Neural cell (in vitro differentiated cells): ENCODE measurements at regions not wholly inside any gene's neighbourhood (a gene's known extent, or its start where the extent isn't known, plus 50 kb on each side); places are given as distances from the start of the nearest gene placed in this dataset.

ENCODE experiments used
- H2AFZ ChIP-seq: fragments of 200-600, 300-800 bp; sonication (generic), shearing (Covaris generic); 2 replicates; pipeline ENCODE4 v1.6.0; 2014; ENCODE audit warnings: low read depth, mild to moderate bottlenecking, antibody characterized with exemption, low read length, moderate library complexity
- H3F3A ChIP-seq: fragments of 200-600 bp; shearing (Covaris generic); 2 replicates; pipeline ENCODE4 v1.6.1; 2016; ENCODE audit warnings: mild to moderate bottlenecking, moderate library complexity, mixed read lengths, antibody characterized with exemption, low read length; ENCODE audit not compliant: insufficient read depth, poor library complexity, severe bottlenecking
- H3K27ac ChIP-seq: fragments of 200-600, 300-800 bp; sonication (generic), shearing (Covaris generic); 2 replicates; pipeline ENCODE4 v1.5.1; 2014; ENCODE audit warnings: mild to moderate bottlenecking, low read length, moderate library complexity
- H3K27me3 ChIP-seq: fragments of 300-800, 200-600 bp; sonication (generic), shearing (Covaris generic); 2 replicates; pipeline ENCODE4 v1.6.0; 2014; ENCODE audit warnings: mild to moderate bottlenecking, low read depth, low read length, moderate library complexity; ENCODE audit not compliant: insufficient read depth
- H3K36me3 ChIP-seq: fragments of 300-800, 200-600 bp; sonication (generic), shearing (Covaris generic); 2 replicates; pipeline ENCODE4 v1.5.1; 2014; ENCODE audit warnings: mild to moderate bottlenecking, antibody characterized with exemption, low read length, moderate library complexity; ENCODE audit not compliant: insufficient read depth
- H3K4me2 ChIP-seq: fragments of 300-800, 200-600 bp; sonication (generic), shearing (Covaris generic); 2 replicates; pipeline ENCODE4 v1.6.0; 2014; ENCODE audit warnings: mild to moderate bottlenecking, low read length
- H3K4me3 ChIP-seq: fragments of 300-800, 200-600 bp; sonication (generic), shearing (Covaris generic); 2 replicates; pipeline ENCODE4 v1.5.1; 2014; ENCODE audit warnings: mild to moderate bottlenecking, low read length, moderate library complexity
- H3K79me2 ChIP-seq: fragments of 200-600 bp; shearing (Covaris generic); replicated peaks from 2 replicates; pipeline ENCODE4 v1.6.0; 2014; ENCODE audit warnings: mild to moderate bottlenecking, low read length, moderate library complexity; ENCODE audit not compliant: insufficient read depth
- H3K9ac ChIP-seq: fragments of 300-800, 200-600 bp; sonication (generic), shearing (Covaris generic); 2 replicates; pipeline ENCODE4 v1.6.1; 2016; ENCODE audit warnings: mild to moderate bottlenecking, low read length, mixed read lengths
- H3K9me2 ChIP-seq: fragments of 200-600 bp; shearing (Covaris generic); 2 replicates; pipeline ENCODE4 v1.6.1; 2016; ENCODE audit warnings: mild to moderate bottlenecking, low read length, mixed read lengths; ENCODE audit not compliant: insufficient read depth
- H3K9me3 ChIP-seq: fragments of 200-600, 300-800 bp; sonication (generic), shearing (Covaris generic); 2 replicates; pipeline ENCODE4 v1.6.1; 2016; ENCODE audit warnings: mild to moderate bottlenecking, mixed run types, low read length, moderate library complexity, mixed read lengths
- H4K20me1 ChIP-seq: fragments of 200-600 bp; shearing (Covaris generic); 2 replicates; pipeline ENCODE4 v1.6.1; 2016; ENCODE audit warnings: mild to moderate bottlenecking, mixed run types; ENCODE audit not compliant: insufficient read depth
- CTCF ChIP-seq: fragments of 450-650 bp; IDR thresholded peaks from 2 replicates; pipeline ENCODE4 v1.5.1; 2014; ENCODE audit warnings: antibody characterized with exemption, mild to moderate bottlenecking, moderate library complexity; ENCODE audit not compliant: poor library complexity, severe bottlenecking
- EP300 ChIP-seq: fragments of 450-650 bp; conservative IDR thresholded peaks from 2 replicates; pipeline ENCODE4 v1.6.1; 2014; ENCODE audit warnings: antibody characterized with exemption, mild to moderate bottlenecking, moderate library complexity; ENCODE audit not compliant: poor library complexity, severe bottlenecking
- EZH2 ChIP-seq: fragments of 200-600, 300-800 bp; shearing (Covaris generic), sonication (generic); IDR thresholded peaks from 2 replicates; pipeline ENCODE4 v1.6.1; 2014; ENCODE audit warnings: antibody characterized with exemption, low read length, borderline replicate concordance, mild to moderate bottlenecking; ENCODE audit not compliant: insufficient read depth, poor library complexity, severe bottlenecking
- MXI1 ChIP-seq: fragments of 450-650 bp; conservative IDR thresholded peaks from 2 replicates; pipeline ENCODE4 v1.6.1; 2014; ENCODE audit warnings: antibody characterized with exemption, mild to moderate bottlenecking; ENCODE audit not compliant: poor library complexity, severe bottlenecking
- POLR2AphosphoS5 ChIP-seq: IDR thresholded peaks from 2 replicates; pipeline ENCODE4 v1.6.1; 2012
- RAD21 ChIP-seq: fragments of 450-650 bp; conservative IDR thresholded peaks from 2 replicates; pipeline ENCODE4 v1.6.1; 2014; ENCODE audit warnings: antibody characterized with exemption, mild to moderate bottlenecking, moderate library complexity
- REST ChIP-seq: IDR thresholded peaks from 2 replicates; pipeline ENCODE4 v1.6.1; 2012; ENCODE audit warnings: borderline replicate concordance
- SMC3 ChIP-seq: fragments of 450-650 bp; conservative IDR thresholded peaks from 2 replicates; pipeline ENCODE4 v1.6.1; 2014; ENCODE audit warnings: antibody characterized with exemption, mild to moderate bottlenecking, moderate library complexity; ENCODE audit not compliant: poor library complexity
- TAF1 ChIP-seq: IDR thresholded peaks from 2 replicates; pipeline ENCODE4 v1.6.1; 2012; ENCODE audit warnings: low read depth

- no peak overlapping the region for H3K4me2 ChIP-seq
- TF ChIP-seq REST (no peak), RAD21 (no peak), SMC3 (no peak), POLR2AphosphoS5 (no peak), TAF1 (no peak), EZH2 (no peak), CTCF (peak; percentile 42)
- no peak overlapping the region for H2AFZ ChIP-seq
- H4K20me1 ChIP-seq = no peaks in the 10 kb centered on the region
- no peaks in the 10 kb centered on the region for H3K9me3 ChIP-seq
- H3K36me3 ChIP-seq = no peaks in the 10 kb centered on the region
- no peaks in the 10 kb centered on the region for H3F3A ChIP-seq
- no peak overlapping the region for H3K9ac ChIP-seq
- no peaks in the 10 kb centered on the region for H3K79me2 ChIP-seq
- H3K4me3 ChIP-seq = no peak overlapping the region
- no peaks in the 10 kb centered on the region for H3K27me3 ChIP-seq
- no peaks in the 10 kb centered on the region for H3K9me2 ChIP-seq
- no peak overlapping the region for H3K27ac ChIP-seq
Measured at GRCh38 chr16:9256196-9256595, 164.8 kb downstream of the HAPSTR1 start.

GRCh38 chr16:9257843-9258242 lies 166.4 kb downstream of the HAPSTR1 start:
- Histone ChIP-seq H3K36me3 (no peaks in the 10 kb centered on the region), H4K20me1 (no peaks in the 10 kb centered on the region), H3K9ac (no peak overlapping the region), H3F3A (no peaks in the 10 kb centered on the region), H3K79me2 (no peaks in the 10 kb centered on the region), H3K27ac (no peak overlapping the region), H3K9me3 (no peaks in the 10 kb centered on the region), H3K9me2 (no peaks in the 10 kb centered on the region), H2AFZ (no peak overlapping the region), H3K4me2 (no peak overlapping the region), H3K4me3 (no peak overlapping the region), H3K27me3 (no peaks in the 10 kb centered on the region)
- no peak for TF ChIP-seq MXI1
- no peak for TF ChIP-seq SMC3
- TF ChIP-seq EP300 = no peak
- no peak for TF ChIP-seq REST
- TF ChIP-seq POLR2AphosphoS5 = no peak
- no peak for TF ChIP-seq CTCF
- no peak for TF ChIP-seq RAD21
- no peak for TF ChIP-seq TAF1
- TF ChIP-seq EZH2 = no peak
